NT2/D1 (cell line): ENCODE measurements at regions not wholly inside any gene's neighbourhood (a gene's known extent, or its start where the extent isn't known, plus 50 kb on each side); places are given as distances from the start of the nearest gene placed in this dataset.

Experiments used
- SUZ12 ChIP-seq: IDR thresholded peaks from 2 replicates; pipeline ENCODE4 v1.6.1; 2011; ENCODE audit not compliant: insufficient read length, insufficient read depth; ENCODE audit errors: extremely low read depth
- YY1 ChIP-seq: IDR thresholded peaks from 2 replicates; pipeline ENCODE4 v1.6.1; 2011; ENCODE audit not compliant: insufficient read length, insufficient read depth
- ZNF274 ChIP-seq: IDR thresholded peaks from 2 replicates; pipeline ENCODE4 v1.6.1; 2011; ENCODE audit warnings: mild to moderate bottlenecking, low read depth, low read length

GRCh38 chr16:50442221-50442620 is 73.4 kb upstream of the BRD7 start:
- TF ChIP-seq YY1 (no peak), SUZ12 (no peak), ZNF274 (no peak)
